HCT116 (cell line): ENCODE measurements at regions not wholly inside any gene's neighbourhood (a gene's known extent, or its start where the extent isn't known, plus 50 kb on each side); places are given as distances from the start of the nearest gene placed in this dataset.

Experiments used
- EGR1 ChIP-seq: IDR thresholded peaks from 2 replicates; pipeline ENCODE4 v1.6.1; 2012; ENCODE audit warnings: low read depth
- EZH2 ChIP-seq: fragments of 200-600 bp; sonication (generic); IDR thresholded peaks from 2 replicates; pipeline ENCODE4 v1.6.1; 2017; ENCODE audit warnings: antibody characterized with exemption, mixed run types
- EZH2phosphoT487 ChIP-seq: fragments of 200-600 bp; IDR thresholded peaks from 2 replicates; pipeline ENCODE4 v1.6.1; 2018; ENCODE audit warnings: antibody characterized with exemption, borderline replicate concordance
- POLR2A ChIP-seq: IDR thresholded peaks from 2 replicates; pipeline ENCODE4 v1.7.0; 2011; ENCODE audit warnings: borderline replicate concordance; ENCODE audit not compliant: insufficient read depth, insufficient read length; ENCODE audit errors: extremely low read depth
- POLR2AphosphoS5 ChIP-seq: IDR thresholded peaks from 2 replicates; pipeline ENCODE4 v1.6.1; 2011; ENCODE audit warnings: mild to moderate bottlenecking, low read depth, low read length, moderate library complexity
- TF ChIP-seq, protein P1 (sequence below), 3 experiments: fragments of 200-600 bp in 1 of 3; sonication (generic) in 1 of 3; IDR thresholded peaks in 2 of 3; conservative IDR thresholded peaks in 1 of 3; 2 replicates each; pipeline ENCODE4 v1.5.1; 2012 to 2017; ENCODE audit warnings: low read depth in 2 of 3, low read length in 2 of 3, antibody characterized with exemption in 1 of 3, borderline replicate concordance in 1 of 3, control low read depth in 1 of 3, mild to moderate bottlenecking in 1 of 3, mixed read lengths in 1 of 3, mixed run types in 1 of 3, moderate library complexity in 1 of 3; ENCODE audit not compliant: insufficient read depth in 1 of 3
- TF ChIP-seq, protein P2 (sequence below): IDR thresholded peaks from 2 replicates; pipeline ENCODE4 v1.6.1; 2012; ENCODE audit warnings: low read depth
- TF ChIP-seq, protein P3 (sequence below): IDR thresholded peaks from 2 replicates; pipeline ENCODE4 v1.6.1; 2012
- TF ChIP-seq, protein P4 (sequence below): IDR thresholded peaks from 2 replicates; pipeline ENCODE4 v1.6.1; 2011; ENCODE audit warnings: mild to moderate bottlenecking, low read length, moderate library complexity; ENCODE audit not compliant: insufficient replicate concordance; ENCODE audit errors: extremely low read depth

DNA sequence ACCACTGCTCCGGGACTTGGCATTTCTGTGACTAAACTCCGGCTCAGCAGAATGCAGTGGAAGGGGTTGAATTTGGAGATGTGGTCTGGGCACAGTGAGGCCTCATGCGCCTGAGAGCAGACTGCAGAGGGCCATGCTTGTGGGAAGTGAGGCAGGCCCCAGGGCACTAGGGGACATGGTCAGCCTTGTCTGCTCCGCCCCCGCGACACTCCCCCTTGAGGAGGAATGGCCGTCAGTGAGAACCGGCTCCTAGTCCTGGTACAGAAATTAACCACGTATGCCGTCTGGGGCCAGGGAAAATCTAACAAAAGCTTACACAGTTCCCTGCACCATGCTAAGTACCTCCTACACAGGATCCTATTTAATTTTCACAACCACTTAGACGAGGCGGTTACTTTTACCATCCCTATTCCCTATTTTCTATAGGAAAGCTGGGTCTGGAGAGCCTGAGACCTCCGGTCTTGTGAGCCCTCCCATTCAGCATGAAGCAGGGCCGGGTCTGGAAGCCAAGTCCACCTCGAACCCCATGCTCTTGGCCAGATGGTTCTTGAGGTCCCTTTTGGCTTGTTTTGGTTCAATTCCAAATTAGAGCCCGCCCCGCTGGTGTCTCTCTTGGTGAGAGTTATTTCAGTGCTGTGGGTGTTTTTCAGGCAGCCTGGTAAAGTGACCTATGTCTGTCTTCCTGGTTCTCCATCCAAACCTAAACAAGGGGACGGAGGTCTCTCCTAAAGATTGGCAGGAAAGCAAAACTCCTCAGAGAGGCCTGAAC is 87.7 kb upstream of the PITRM1 start:
- TF ChIP-seq, protein P1, sequence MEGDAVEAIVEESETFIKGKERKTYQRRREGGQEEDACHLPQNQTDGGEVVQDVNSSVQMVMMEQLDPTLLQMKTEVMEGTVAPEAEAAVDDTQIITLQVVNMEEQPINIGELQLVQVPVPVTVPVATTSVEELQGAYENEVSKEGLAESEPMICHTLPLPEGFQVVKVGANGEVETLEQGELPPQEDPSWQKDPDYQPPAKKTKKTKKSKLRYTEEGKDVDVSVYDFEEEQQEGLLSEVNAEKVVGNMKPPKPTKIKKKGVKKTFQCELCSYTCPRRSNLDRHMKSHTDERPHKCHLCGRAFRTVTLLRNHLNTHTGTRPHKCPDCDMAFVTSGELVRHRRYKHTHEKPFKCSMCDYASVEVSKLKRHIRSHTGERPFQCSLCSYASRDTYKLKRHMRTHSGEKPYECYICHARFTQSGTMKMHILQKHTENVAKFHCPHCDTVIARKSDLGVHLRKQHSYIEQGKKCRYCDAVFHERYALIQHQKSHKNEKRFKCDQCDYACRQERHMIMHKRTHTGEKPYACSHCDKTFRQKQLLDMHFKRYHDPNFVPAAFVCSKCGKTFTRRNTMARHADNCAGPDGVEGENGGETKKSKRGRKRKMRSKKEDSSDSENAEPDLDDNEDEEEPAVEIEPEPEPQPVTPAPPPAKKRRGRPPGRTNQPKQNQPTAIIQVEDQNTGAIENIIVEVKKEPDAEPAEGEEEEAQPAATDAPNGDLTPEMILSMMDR (IDR thresholded peaks at IDR 0.05 in 2 of 3, conservative IDR thresholded peaks at IDR 0.05 in 1 of 3; ENCODE audit: borderline replicate concordance in 1 of 3, insufficient read depth in 1 of 3, low read depth in 2 of 3, low read length in 2 of 3) = no peak
- TF ChIP-seq EGR1 (no peak), POLR2AphosphoS5 (no peak), EZH2 (no peak), POLR2A (no peak), EZH2phosphoT487 (no peak)
- TF ChIP-seq, protein P2, sequence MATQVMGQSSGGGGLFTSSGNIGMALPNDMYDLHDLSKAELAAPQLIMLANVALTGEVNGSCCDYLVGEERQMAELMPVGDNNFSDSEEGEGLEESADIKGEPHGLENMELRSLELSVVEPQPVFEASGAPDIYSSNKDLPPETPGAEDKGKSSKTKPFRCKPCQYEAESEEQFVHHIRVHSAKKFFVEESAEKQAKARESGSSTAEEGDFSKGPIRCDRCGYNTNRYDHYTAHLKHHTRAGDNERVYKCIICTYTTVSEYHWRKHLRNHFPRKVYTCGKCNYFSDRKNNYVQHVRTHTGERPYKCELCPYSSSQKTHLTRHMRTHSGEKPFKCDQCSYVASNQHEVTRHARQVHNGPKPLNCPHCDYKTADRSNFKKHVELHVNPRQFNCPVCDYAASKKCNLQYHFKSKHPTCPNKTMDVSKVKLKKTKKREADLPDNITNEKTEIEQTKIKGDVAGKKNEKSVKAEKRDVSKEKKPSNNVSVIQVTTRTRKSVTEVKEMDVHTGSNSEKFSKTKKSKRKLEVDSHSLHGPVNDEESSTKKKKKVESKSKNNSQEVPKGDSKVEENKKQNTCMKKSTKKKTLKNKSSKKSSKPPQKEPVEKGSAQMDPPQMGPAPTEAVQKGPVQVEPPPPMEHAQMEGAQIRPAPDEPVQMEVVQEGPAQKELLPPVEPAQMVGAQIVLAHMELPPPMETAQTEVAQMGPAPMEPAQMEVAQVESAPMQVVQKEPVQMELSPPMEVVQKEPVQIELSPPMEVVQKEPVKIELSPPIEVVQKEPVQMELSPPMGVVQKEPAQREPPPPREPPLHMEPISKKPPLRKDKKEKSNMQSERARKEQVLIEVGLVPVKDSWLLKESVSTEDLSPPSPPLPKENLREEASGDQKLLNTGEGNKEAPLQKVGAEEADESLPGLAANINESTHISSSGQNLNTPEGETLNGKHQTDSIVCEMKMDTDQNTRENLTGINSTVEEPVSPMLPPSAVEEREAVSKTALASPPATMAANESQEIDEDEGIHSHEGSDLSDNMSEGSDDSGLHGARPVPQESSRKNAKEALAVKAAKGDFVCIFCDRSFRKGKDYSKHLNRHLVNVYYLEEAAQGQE = no peak
- TF ChIP-seq, protein P3, sequence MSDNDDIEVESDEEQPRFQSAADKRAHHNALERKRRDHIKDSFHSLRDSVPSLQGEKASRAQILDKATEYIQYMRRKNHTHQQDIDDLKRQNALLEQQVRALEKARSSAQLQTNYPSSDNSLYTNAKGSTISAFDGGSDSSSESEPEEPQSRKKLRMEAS = no peak
- TF ChIP-seq, protein P4, sequence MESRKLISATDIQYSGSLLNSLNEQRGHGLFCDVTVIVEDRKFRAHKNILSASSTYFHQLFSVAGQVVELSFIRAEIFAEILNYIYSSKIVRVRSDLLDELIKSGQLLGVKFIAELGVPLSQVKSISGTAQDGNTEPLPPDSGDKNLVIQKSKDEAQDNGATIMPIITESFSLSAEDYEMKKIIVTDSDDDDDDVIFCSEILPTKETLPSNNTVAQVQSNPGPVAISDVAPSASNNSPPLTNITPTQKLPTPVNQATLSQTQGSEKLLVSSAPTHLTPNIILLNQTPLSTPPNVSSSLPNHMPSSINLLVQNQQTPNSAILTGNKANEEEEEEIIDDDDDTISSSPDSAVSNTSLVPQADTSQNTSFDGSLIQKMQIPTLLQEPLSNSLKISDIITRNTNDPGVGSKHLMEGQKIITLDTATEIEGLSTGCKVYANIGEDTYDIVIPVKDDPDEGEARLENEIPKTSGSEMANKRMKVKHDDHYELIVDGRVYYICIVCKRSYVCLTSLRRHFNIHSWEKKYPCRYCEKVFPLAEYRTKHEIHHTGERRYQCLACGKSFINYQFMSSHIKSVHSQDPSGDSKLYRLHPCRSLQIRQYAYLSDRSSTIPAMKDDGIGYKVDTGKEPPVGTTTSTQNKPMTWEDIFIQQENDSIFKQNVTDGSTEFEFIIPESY = no peak
